HEK293T (cell line): ENCODE measurements at regions not wholly inside any gene's neighbourhood (a gene's known extent, or its start where the extent isn't known, plus 50 kb on each side); places are given as distances from the start of the nearest gene placed in this dataset.

Experiments
- ARNT ChIP-seq: fragments of 450-650 bp; IDR thresholded peaks from 2 replicates; pipeline ENCODE4 v1.6.1; 2017; ENCODE audit warnings: mild to moderate bottlenecking
- FOXK2 ChIP-seq: fragments of 450-650 bp; IDR thresholded peaks from 2 replicates; pipeline ENCODE4 v1.6.1; 2016; ENCODE audit warnings: mild to moderate bottlenecking
- FOXM1 ChIP-seq: fragments of 450-650 bp; IDR thresholded peaks from 2 replicates; pipeline ENCODE4 v1.6.1; 2017; ENCODE audit warnings: mild to moderate bottlenecking, borderline replicate concordance
- HDGF ChIP-seq: fragments of 450-650 bp; IDR thresholded peaks from 2 replicates; pipeline ENCODE4 v1.6.1; 2017; ENCODE audit warnings: antibody characterized with exemption, borderline replicate concordance
- LEF1 ChIP-seq: fragments of 450-650 bp; IDR thresholded peaks from 2 replicates; pipeline ENCODE4 v1.6.1; 2017; ENCODE audit warnings: mild to moderate bottlenecking, borderline replicate concordance
- SP1 ChIP-seq: fragments of 450-650 bp; IDR thresholded peaks from 2 replicates; pipeline ENCODE4 v1.6.1; 2017
- TARDBP ChIP-seq: fragments of 450-650 bp; IDR thresholded peaks from 2 replicates; pipeline ENCODE4 v1.6.1; 2016
- TF ChIP-seq, protein P1 (sequence below): fragments of 450-650 bp; IDR thresholded peaks from 2 replicates; pipeline ENCODE4 v1.6.1; 2016

GRCh38 chrX:131910586-131910985 lies 112.5 kb upstream of the STK26 start:
- TF ChIP-seq SP1 (no peak), ARNT (no peak), FOXK2 (no peak), HDGF (no peak), LEF1 (no peak), TARDBP (no peak), FOXM1 (no peak)
- TF ChIP-seq, protein P1, sequence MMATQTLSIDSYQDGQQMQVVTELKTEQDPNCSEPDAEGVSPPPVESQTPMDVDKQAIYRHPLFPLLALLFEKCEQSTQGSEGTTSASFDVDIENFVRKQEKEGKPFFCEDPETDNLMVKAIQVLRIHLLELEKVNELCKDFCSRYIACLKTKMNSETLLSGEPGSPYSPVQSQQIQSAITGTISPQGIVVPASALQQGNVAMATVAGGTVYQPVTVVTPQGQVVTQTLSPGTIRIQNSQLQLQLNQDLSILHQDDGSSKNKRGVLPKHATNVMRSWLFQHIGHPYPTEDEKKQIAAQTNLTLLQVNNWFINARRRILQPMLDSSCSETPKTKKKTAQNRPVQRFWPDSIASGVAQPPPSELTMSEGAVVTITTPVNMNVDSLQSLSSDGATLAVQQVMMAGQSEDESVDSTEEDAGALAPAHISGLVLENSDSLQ = no peak
